HuH-7.5 (cell line): ENCODE measurements at regions not wholly inside any gene's neighbourhood (a gene's known extent, or its start where the extent isn't known, plus 50 kb on each side); places are given as distances from the start of the nearest gene placed in this dataset.
"Not testable (repeated sequence)": the region's sequence is repeated elsewhere in the genome, so short reads cannot be mapped to it uniquely, and the experiment has no call there.

Experiments used
- DNase-seq: peaks from one replicate; pipeline ENCODE4 v3.0.0; 2011; ENCODE audit warnings: low spot score

DNA sequence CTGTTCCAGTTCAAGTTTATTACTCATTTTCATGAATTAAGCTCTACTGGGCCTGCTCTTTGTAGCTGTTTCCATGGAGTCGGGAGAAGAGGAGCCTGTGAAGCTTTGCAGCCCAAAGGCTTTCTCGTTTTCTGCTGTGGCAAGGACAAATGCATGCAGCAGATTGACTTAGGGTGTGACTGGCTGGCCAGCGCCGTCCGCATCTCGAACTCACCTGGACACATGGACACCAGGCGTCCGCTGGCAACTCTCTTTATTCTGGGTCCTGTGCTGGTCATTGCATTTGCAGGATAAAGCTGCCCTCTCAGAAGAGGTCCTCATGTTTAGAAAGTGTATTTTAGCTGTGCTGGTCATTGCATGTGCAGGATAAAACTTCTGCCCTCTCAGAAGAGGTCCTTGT lies 350.4 kb downstream of the TMEM121 start:
- no peak for DNase-seq

DNA sequence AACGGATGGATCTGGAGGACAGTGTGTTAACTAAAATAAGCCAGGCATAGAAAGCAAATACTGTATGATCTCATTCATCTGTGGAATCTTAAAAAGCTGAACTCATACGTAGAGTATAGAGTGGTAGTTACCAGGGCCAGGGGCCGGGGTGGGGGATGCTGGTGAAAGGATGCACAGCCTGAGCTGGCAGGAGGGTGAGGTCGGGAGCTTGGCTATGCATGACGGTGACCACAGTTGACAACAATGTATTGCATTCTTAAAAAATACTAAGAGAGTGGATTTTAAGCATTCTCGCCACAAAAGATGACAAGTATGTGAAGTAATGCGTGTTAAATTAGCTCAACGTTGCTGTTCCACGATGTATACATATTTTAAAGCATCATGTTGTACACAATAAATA lies 351.3 kb downstream of the TMEM121 start:
- no peak for DNase-seq

DNA sequence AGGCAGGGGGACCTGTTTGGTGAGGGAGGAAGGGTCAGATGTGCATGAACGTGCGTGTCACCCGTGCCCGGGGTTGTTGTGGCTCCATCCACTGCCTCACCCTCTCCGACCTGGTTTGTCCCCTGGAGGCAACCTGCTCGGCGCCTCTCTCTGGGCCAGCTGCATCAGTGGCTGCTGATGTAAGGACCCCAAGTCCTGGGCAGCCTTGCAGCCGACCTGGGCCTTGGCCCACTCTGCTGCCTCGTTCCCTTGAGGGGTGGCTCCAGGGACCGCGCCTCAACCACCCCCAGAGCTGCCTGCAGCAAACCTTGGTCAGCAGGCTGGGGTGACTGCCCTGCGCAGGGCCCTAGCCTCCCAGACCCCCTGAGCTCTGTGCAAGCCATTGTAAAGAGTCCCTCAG lies 351.7 kb downstream of the TMEM121 start:
- no peak for DNase-seq

DNA sequence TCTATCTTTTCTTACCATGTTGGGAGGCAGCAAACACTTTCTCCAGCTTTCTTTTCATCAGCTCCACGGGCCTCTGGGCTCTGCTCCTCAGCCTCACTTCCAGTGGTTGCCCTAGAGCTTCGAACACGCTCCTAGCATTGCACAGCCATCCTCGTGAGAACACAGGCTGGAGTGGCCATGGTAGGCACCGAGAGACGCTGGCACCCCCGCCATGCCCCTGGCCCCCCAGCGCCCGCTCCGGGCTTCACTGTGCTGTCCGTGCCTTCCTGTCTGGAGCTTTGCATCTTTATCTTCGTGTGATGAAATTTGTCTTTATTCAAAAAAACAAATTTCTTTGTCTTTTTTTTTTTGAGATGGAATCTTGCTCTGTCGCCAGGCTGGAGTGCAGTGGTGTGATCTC lies 352.2 kb downstream of the TMEM121 start:
- no peak for DNase-seq

DNA sequence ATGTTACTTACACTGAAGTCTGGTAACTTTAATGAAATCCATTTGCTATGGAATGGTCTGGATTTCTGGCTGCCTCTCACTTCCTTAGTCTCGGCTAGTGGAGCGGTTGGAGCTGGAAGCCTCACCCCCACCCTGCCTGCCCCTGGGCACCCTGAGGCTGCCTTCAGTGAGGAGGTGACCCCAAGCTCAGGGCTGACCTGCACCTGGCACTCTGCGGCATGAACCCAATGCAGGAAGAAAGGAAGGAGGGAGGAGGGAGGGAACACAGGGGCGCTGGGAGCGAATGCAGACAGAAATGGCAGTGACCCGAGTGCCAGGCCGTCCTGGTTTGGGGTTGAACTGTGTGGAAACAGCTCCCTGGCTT lies 353.1 kb downstream of the TMEM121 start:
- DNase-seq: no peak

DNA sequence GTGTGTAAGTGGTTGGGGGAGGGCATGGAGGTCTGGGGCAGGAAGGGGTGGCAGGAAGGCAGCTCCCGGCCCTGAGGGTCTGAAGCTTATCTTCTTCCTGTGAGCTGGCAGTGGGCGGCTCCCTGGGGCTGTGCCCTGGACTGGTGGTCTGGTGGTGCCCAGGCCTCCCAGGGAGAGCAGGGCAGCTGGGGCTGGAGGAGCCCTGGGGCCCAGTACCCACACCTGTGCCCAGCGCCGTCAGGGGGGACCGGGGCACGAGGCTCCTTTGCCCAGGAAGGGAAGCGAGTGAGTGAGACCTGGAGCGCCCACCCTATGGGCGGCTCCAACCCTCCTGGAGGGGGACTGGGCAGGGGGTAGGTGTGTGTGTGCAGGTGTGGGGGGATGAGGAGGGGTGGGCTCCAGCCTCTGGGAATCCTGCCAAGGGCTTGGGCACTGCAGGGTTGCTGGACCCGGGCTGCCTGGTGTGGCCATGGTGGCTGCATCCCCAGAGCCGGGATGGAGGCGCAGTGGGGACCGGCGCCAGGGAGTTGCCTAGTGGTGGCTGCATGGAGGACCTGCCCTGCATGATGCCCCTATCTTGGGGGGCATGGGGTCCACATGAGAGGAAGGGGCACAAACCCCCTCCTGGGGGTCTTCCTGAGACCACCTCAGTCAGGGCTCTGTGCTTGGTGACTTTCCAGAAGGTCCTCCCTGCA lies 353.6 kb downstream of the TMEM121 start:
- DNase-seq: no peak

DNA sequence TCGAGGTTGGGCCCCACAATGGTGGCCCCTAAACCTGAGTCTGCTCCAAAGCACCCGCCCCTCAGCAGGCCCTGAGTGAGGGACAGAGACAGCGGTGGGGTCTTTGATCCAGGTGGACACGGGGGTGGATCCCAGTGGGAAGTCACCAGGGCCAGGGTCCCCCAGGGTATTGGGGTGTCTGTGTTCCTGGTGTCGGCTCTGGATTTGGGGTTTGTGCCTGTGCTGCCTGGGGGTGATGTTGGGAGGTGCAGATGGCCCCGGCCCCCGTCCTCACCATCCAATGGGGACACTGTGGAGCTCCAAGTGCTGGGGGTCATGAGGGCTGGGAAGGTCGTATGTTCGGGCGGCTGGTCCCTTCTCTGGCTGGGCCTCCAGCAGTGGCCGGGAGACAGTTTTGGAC lies 354.2 kb downstream of the TMEM121 start:
- no peak for DNase-seq

DNA sequence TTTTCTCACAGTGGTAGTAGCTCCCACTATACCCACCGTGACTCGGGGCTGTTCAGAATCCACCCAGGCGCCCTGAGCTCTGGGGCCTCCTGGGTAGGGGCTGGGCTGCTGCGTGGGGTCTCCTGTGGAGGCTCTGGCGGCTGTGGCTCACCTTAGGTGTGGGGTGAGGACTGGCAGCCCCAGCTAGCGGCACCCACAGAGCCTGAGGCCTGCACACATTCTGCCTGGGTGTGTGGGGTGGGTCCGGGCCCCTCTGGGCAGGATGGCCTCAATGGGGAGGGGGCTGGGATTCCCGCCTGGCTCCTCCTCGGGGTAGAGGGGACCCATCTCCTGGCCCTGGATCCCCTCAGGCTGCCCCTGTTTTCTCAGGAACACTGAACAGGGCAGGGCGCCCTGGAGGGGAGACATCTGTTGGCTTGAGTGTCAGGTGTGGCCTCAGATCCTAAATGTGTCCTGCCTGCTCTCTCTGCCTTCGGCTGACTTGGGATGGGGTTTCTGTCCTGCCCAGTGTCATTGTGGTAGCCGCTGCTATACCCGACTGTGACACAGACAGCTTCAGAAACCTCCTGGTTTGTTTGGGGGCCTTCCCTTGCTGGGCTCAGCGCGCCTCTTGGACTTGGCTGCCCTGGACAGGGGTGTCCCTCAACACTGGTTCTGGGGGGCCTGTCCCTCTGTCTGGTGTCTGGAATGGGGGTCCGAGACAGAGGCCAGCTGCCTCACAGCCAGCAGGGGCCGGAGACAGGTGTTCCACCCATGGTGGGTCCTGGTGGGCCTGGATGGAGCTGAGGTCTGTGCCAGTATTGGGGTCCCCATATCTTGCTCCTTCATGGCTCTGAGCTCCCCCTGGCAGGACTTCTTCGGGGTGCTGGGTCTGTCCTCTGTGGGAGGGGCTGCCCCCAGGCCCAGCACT lies 354.9 kb downstream of the TMEM121 start:
- no peak for DNase-seq

DNA sequence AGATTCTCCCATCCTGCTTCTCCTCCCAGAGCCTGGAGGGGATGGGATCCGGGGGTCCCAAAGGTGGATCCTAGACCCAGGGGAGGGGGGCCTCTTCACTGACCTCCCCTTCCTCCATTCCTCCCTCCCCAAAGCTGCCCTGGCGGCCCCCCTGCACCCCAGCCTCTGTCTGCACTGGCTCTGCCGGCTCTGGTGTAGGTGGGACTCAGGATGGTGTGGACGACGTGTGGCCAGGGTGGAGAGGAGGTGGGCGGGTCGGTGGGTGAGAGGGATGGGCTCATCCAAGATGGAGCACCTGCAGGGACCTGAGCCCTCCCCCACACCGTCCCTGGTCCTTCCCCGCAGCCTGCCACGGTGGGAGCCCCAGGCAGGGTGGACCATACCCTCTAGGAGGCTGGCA lies 355.6 kb downstream of the TMEM121 start:
- DNase-seq: not testable (repeated sequence)

DNA sequence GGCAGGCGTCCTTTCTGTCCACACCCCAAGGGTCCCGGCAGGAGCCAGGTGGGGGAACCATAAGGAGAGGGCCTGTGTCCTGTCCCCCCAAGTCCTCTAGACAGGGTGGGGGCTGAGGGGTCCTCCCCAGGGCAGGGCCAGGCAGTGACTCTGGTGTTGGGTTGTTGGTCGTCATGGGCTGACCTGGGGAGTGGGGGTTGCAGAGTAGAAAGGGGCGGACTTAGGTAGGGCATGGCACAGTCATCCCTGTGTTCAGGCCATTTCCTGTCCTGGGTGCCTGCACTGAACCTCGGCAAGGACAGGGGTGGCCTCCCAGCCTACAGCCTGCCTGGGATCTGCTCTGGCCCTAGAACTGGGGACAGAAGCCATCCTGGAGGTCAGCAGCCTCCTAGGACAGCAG lies 356.2 kb downstream of the TMEM121 start:
- no peak for DNase-seq

DNA sequence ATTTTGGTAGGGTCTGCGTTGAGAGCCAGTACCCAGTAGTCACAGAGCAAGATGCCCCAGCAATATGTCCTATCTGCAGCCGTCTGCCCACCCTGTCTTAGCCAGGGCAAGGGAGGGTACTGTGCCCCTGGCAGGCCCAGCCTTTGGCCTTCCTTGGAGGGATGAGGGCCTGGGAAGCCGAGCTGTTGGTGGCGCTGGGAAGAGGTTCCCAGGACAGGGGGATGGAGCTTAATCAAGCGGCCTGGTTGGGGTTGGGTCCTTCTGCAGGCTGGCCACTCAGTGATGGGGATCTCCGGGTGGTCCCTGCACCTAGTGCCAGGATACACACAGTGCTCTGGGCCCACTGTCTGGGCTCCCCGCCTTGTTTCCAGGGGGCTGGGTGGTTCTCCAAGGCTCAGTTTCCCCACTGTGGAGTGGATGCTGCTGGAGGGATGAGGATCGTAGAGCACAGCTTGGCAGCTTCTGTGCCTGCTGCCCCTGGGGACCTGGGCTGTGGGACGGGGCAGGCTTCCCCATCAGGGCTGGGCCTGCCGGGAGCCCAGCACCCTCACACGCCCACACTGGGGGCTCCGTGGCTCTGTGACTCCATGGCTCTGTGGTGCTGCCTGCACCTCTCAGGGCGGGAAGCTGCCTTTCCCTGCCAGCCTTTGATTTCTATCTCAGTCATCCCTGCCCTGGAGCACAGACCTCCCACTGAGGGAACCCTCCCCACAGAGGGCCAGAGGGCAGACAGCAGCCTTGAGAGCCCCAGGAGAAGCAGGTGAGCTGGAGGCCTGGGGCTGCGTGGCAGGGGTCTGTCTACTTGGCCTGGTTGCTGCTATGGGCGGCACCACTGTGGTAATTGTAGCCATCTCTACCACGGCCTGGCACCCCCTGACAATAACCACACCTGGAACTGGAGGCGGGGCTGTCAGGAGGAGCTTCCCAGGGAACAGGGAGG lies 357.0 kb downstream of the TMEM121 start:
- no peak for DNase-seq

DNA sequence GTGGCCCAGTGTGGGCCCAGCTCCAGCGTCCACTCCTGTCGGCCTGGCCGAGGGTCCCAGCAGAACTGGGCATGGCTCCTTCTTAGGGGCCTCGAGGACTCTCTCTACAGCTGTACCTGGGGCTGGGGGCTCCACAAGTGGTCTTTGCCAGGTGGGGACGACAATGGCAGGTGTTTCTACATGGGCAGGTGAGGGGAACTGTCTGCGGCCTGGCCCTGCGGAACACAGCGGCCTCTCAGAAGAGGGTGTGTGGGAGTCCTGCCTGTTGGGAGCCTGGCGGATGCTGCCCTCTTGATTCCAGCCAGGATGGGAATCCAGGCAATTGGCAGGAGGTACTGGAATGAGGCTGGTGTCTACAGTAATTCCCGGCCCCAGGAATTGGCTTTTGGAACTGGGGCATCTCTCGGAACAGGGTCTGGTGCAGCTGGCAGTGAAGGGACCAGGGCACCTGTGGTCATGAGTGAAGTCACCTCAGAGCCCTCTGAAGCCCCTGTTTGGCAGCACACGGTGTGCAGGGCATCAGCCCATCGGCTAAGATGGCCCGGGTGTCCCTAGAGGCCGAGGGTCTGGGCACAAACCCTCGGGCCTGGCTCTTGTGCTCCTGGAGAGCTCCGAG lies 357.9 kb downstream of the TMEM121 start:
- DNase-seq: not testable (repeated sequence)

DNA sequence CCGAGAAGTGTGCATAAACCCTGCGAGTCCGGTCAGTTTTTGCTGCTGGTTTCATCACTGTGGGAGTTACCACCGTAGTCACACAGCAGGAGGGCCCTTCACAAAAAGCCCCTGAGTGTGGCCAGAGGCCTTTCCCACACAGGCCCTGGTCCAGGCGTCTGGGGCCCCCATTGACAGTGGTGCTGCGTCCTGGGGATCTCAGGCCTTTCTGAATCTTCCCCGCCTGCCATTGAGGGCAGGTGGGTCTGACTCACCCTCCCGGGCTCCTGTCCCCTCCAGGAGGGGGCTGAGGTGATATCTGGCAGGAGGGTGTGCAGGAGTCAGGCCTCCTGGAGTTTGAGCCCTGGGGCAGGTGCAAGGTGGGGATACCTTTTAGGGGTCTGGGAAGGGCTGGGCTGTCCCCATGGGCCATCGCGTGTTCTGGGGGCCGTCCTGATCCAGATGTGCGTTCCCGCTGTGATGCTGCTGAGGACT lies 358.5 kb downstream of the TMEM121 start:
- no peak for DNase-seq

DNA sequence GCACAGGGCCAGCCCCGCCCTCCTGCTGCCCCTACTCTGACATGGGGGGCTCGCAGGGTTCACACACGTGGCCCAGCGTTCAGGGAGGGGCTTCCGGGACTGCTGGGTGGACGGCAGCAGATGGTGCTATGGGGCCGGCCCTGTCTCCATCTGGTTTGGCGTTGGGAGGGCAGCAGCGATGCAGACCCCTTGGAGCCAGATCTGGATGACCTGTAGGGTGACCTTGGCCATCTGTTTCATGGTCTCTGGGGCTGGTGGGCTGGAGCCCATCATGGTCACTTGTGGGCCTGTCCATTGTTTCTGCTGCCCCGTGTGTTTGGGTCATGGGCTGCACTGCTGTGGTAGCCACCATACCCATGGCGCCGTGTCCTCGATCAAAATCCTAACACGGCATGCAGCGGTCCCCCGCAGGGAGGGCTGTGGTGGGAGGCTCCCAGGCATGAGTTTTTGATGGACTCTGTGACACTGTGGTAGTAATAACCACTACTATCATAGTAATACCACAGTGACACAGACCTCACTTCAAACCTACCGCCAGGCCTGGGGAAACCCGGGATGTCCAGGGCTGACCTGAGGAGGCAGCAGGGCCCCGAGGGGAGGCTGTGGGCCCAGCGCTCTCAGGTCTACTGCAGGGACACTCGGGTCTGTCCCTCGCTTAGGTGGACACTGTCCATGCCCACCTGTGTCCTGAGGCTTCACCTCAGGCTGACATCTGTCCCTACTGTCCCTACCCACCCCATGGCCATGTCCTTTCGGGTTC lies 359.4 kb downstream of the TMEM121 start:
- DNase-seq: no peak

DNA sequence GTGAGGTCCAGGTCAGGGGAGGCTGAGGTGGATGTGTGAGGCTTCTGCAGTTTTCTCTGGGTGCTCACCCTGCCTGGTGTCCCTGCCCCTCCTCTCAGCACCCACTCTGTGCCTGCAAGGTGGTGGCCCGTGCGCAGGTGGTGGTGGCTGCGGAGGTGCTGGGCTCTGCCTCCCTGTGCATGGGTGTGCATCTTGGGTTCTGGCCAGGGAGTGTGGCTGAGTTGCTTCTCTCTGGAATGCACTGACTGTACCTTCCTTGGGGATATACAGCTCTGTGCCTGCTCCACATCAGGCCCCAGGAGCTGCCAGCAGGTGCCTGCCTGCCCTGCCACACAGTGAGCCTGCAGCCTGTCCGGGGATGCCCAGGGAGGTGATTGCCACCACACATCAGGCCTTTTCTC lies 360.4 kb downstream of the TMEM121 start:
- not testable (repeated sequence) for DNase-seq

DNA sequence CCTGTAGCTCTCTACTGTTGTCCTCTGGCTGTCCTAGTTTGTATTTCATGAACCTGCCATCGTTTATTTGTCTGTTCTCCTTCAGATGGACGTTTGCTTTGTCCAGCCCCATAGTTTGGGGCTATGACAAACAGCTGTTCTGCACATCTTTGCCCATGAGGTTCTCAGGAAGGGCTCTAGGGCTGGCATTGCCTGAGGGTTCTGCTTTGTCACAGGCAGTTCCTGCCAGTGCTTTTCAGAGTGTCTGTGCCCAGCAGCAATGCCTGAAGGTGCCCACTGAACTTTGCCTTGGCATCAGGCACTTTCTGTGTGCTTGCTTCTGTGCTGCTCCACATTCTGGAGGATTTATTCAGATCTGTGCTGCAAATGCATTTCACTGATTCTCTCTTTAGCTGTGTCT lies 361.3 kb downstream of the TMEM121 start:
- DNase-seq: no peak

DNA sequence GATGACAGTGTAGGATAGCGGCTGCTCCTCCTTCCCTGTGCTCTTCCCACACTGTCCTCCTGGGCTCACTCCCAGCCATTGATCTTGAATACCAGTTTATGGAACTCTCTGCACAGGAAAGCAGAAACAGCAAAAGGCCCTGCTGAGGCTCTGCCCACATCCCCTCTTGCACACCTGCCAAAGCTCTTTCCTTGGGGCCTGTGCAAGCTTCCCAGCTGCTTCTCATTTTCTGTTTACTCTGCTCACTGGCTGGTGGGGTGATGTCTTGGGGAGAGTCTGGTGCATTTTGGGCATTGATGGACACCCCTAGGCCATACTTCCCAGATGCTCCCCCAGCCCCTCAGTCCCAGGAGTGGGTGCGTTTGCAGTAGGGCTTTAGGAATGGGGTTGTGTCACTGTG lies 361.8 kb downstream of the TMEM121 start:
- DNase-seq: no peak

DNA sequence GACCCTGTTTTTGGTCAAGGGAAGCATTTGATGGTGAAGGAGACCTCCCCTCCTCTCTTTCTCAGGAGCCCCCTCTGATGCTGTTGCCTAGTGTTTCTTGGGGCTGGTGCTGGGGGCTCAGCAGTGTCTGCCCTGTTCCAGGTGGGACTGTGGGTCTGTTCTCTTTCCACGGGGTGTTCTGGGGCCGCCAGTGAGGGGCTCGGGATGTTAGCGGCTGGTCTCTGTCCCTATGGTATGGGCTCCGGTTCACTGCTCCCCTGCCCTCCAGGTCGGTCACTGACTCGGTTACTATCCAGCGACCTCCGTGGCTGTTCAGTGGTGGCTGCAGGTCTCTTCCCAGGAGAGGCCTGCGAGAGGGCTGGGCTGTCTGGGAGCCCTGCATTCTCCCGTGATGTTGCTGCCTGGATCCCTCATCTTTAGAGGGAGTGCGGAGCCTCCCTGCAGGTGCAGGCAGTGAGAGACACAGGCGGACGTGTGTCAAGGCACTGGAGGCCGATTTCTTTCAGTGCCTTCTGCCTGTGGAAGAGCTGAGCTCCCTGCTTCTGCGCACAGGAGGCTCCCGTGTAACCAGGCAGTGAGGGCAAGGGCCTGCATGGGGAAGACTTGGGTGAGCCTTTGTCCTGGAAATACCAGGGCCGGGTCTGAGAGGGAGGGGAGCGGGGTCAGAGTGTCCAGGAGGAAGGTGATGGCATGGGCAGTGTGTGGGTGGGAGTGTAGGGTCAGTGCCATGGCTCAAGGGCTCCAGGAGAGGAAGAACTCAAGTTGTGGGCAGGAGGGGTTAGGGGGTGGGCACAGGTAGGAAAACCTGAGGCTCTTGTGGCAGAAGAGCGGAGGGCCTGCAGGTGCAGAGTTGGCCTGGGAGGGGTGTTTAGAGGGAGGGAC lies 362.6 kb downstream of the TMEM121 start:
- no peak for DNase-seq

DNA sequence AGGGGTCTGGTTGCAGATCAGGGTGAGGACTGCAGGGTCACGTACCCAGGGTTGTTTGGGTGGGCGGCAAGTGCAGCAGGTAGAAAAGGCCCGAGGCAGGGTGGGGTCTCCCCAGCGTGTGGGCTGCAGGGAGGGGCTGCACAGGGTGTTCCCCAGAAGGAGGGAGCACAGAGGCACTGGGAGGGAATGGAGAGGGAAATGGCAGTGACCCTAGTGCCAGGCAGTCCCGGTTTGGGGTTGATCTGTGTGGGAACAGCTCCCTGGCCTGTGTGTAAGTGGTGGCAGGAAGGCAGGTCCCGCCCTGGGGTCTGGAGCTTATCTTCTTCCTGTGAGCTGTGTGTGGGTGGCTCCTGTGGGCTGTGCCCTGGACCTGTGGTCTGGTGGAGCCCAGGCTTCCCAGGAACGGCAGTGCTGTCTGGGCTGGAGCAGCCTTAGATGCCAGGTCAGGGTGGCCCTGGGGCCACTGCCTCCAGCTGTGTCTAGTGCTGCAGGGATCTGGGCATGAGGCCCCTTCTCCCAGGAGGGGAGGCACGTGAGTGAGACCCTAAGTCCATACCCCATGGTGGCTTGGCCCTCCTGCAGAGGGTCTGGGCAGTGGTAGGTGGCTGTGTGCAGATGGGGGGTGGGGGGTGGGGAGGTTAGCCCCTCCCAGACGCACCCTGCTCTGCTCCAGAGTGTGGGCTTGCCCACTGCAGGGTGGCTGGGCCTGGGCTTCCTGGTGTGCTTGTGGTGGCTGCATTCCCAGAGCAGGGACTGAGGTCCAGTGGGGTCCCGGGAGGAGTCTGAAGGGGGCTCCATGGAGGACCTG lies 363.5 kb downstream of the TMEM121 start:
- no peak for DNase-seq
